ENCODE measurements at regions not wholly inside any gene's neighbourhood (a gene's known extent, or its start where the extent isn't known, plus 50 kb on each side); places are given as distances from the start of the nearest gene placed in this dataset.

GRCh38 chr15:62742409-62743171, 300.0 kb upstream of the TPM1 start:
- peak; percentile 76 for DNase-seq (ENCODE audit: low read depth)

GRCh38 chr15:62745621-62746225, 296.8 kb upstream of the TPM1 start:
- no peak for DNase-seq (ENCODE audit: low read depth)

GRCh38 chr15:62748196-62748595, 294.4 kb upstream of the TPM1 start:
- no peak for DNase-seq (ENCODE audit: low read depth)

- DNase-seq (ENCODE audit: low read depth), result peak; percentile 45
Measured at GRCh38 chr15:62749036-62749815, 293.3 kb upstream of the TPM1 start.

GRCh38 chr15:62750471-62750870, 292.1 kb upstream of the TPM1 start:
- DNase-seq (ENCODE audit: low read depth), result no peak

- DNase-seq (ENCODE audit: low read depth), result no peak
Measured at GRCh38 chr15:62752657-62753517, 289.7 kb upstream of the TPM1 start.

GRCh38 chr15:62753518-62754221, 288.9 kb upstream of the TPM1 start:
- DNase-seq (ENCODE audit: low read depth), result no peak

- no peak for DNase-seq (ENCODE audit: low read depth)
Measured at GRCh38 chr15:62756326-62756994, 286.1 kb upstream of the TPM1 start.

- no peak for DNase-seq (ENCODE audit: low read depth)
Measured at GRCh38 chr15:62756995-62757360, 285.6 kb upstream of the TPM1 start.

- no peak for DNase-seq (ENCODE audit: low read depth)
Measured at GRCh38 chr15:62757535-62757934, 285.0 kb upstream of the TPM1 start.

- peak; percentile 84 for DNase-seq (ENCODE audit: low read depth)
Measured at GRCh38 chr15:62758126-62758951, 284.2 kb upstream of the TPM1 start.

GRCh38 chr15:62758952-62759349, 283.6 kb upstream of the TPM1 start:
- DNase-seq (ENCODE audit: low read depth), result no peak

- DNase-seq (ENCODE audit: low read depth), result no peak
Measured at GRCh38 chr15:62760538-62760937, 282.0 kb upstream of the TPM1 start.

GRCh38 chr15:62765916-62766315, 276.6 kb upstream of the TPM1 start:
- no peak for DNase-seq (ENCODE audit: low read depth)

- no peak for DNase-seq (ENCODE audit: low read depth)
Measured at GRCh38 chr15:62766599-62766998, 275.9 kb upstream of the TPM1 start.

- peak; percentile 86 for DNase-seq (ENCODE audit: low read depth)
Measured at GRCh38 chr15:62769604-62770003, 272.9 kb upstream of the TPM1 start.

GRCh38 chr15:62770111-62770660, 272.4 kb upstream of the TPM1 start:
- peak; percentile 10 for DNase-seq (ENCODE audit: low read depth)

GRCh38 chr15:62770752-62771151, 271.8 kb upstream of the TPM1 start:
- DNase-seq (ENCODE audit: low read depth), result peak; percentile 91

- no peak for DNase-seq (ENCODE audit: low read depth)
Measured at GRCh38 chr15:62771234-62771633, 271.3 kb upstream of the TPM1 start.
